IMR-90 (cell line): ENCODE measurements at regions not wholly inside any gene's neighbourhood (a gene's known extent, or its start where the extent isn't known, plus 50 kb on each side); places are given as distances from the start of the nearest gene placed in this dataset.

Source experiments
- ATAC-seq: fragments of 200-7000 bp; cut with Tn5 transposase; 2 replicates; pipeline ENCODE4 v1.9.1; 2020; ENCODE audit warnings: low read depth, mild to moderate bottlenecking, moderate library complexity
- BruUV-seq: library from RNA; stranded (reverse); fragments of 400-500 nt; replicated peaks from 2 replicates; lab custom pipeline; 2021; lab: Mats Ljungman, UMichigan
- CTCF ChIA-PET: fragments of 300-600 bp; formaldehyde crosslinking; extraction: SDS; loops from one replicate; lab custom pipeline; 2021; ENCODE audit warnings: antibody characterized with exemption; lab: Yijun Ruan, JAX
- POLR2A ChIA-PET: fragments of 300-600 bp; sonication (Branson Sonifier 250); formaldehyde crosslinking; loops from one replicate; lab custom pipeline; 2022; ENCODE audit warnings: antibody characterized with exemption; ENCODE audit not compliant: unreplicated experiment; lab: Charles Lee
- DNase-seq: peaks from one replicate; pipeline ENCODE4 v3.0.0; 2013
- H2AFZ ChIP-seq: replicated peaks from 2 replicates; pipeline ENCODE3; 2013; ENCODE audit warnings: low read length, mild to moderate bottlenecking; ENCODE audit not compliant: poor library complexity
- H2AK5ac ChIP-seq: 2 replicates; pipeline ENCODE4 v1.6.1; 2013; ENCODE audit warnings: low read depth, low read length, inconsistent platforms
- H2AK9ac ChIP-seq: replicated peaks from 2 replicates; pipeline ENCODE3; 2013; ENCODE audit warnings: mild to moderate bottlenecking, low read depth, low read length, moderate library complexity; ENCODE audit not compliant: poor library complexity
- H2BK120ac ChIP-seq: 2 replicates; pipeline ENCODE4 v1.6.1; 2013; ENCODE audit warnings: low read depth, low read length, inconsistent platforms
- H2BK15ac ChIP-seq: 3 replicates; pipeline ENCODE4 v1.6.1; 2013; ENCODE audit warnings: low read depth, low read length, inconsistent platforms
- H2BK20ac ChIP-seq: 2 replicates; pipeline ENCODE4 v1.6.1; 2013; ENCODE audit warnings: low read depth, mild to moderate bottlenecking, inconsistent platforms, low read length, moderate library complexity
- H2BK5ac ChIP-seq: 2 replicates; pipeline ENCODE4 v1.6.1; 2013; ENCODE audit warnings: mild to moderate bottlenecking, low read depth, low read length, inconsistent platforms; ENCODE audit not compliant: poor library complexity, severe bottlenecking
- H3K14ac ChIP-seq: replicated peaks from 2 replicates; pipeline ENCODE4 v1.6.1; 2013; ENCODE audit warnings: low read depth, low read length, inconsistent platforms
- H3K18ac ChIP-seq: 2 replicates; pipeline ENCODE4 v1.6.1; 2013; ENCODE audit warnings: low read depth, low read length, control low read depth
- H3K23ac ChIP-seq: 2 replicates; pipeline ENCODE4 v1.6.1; 2013; ENCODE audit warnings: low read depth, low read length, inconsistent platforms
- H3K27ac ChIP-seq: 2 replicates; pipeline ENCODE4 v1.5.1; 2013; ENCODE audit warnings: mild to moderate bottlenecking, control low read depth, low read length; ENCODE audit not compliant: insufficient read depth
- H3K27me3 ChIP-seq: 2 replicates; pipeline ENCODE4 v1.6.1; 2013; ENCODE audit warnings: low read length; ENCODE audit not compliant: control insufficient read depth, insufficient read depth
- H3K36me3 ChIP-seq: 2 replicates; pipeline ENCODE4 v1.6.1; 2013; ENCODE audit warnings: low read length, mixed read lengths; ENCODE audit not compliant: control insufficient read depth, insufficient read depth
- H3K4ac ChIP-seq: 2 replicates; pipeline ENCODE4 v1.6.1; 2013; ENCODE audit warnings: low read depth, low read length, inconsistent platforms
- H3K4me1 ChIP-seq: 2 replicates; pipeline ENCODE4 v1.6.1; 2013; ENCODE audit warnings: low read length, mixed read lengths; ENCODE audit not compliant: control insufficient read depth, insufficient read depth
- H3K4me2 ChIP-seq: 2 replicates; pipeline ENCODE4 v1.6.1; 2013; ENCODE audit warnings: low read depth, mild to moderate bottlenecking, control low read depth, low read length, moderate library complexity
- H3K4me3 ChIP-seq: 2 replicates; pipeline ENCODE4 v1.5.1; 2013; ENCODE audit warnings: low read depth, mild to moderate bottlenecking, control low read depth, low read length, moderate library complexity; ENCODE audit not compliant: insufficient read depth
- H3K56ac ChIP-seq: 2 replicates; pipeline ENCODE4 v1.6.1; 2013; ENCODE audit warnings: low read length, inconsistent platforms; ENCODE audit not compliant: insufficient read depth; ENCODE audit errors: extremely low read depth
- H3K79me1 ChIP-seq, 2 experiments: 2 replicates each; pipeline ENCODE4 v1.6.1; 2013; ENCODE audit warnings: low read length in 2 of 2, inconsistent platforms in 1 of 2, low read depth in 1 of 2
- H3K9ac ChIP-seq: 2 replicates; pipeline ENCODE4 v1.6.1; 2013; ENCODE audit warnings: low read depth, low read length, control low read depth
- H3K9me1 ChIP-seq: 2 replicates; pipeline ENCODE4 v1.6.1; 2013; ENCODE audit warnings: low read length, inconsistent platforms; ENCODE audit not compliant: insufficient read depth
- H3K9me3 ChIP-seq: 2 replicates; pipeline ENCODE4 v1.6.1; 2013; ENCODE audit warnings: low read length; ENCODE audit not compliant: control insufficient read depth, insufficient read depth
- H4K20me1 ChIP-seq: 2 replicates; pipeline ENCODE4 v1.6.1; 2013; ENCODE audit warnings: low read length, inconsistent platforms; ENCODE audit not compliant: insufficient read depth
- H4K5ac ChIP-seq: 2 replicates; pipeline ENCODE4 v1.6.1; 2013; ENCODE audit warnings: mild to moderate bottlenecking, low read depth, low read length, control low read depth
- H4K8ac ChIP-seq, 2 experiments: 2 replicates each; pipeline ENCODE4 v1.6.1; 2013; ENCODE audit warnings: low read depth in 2 of 2, low read length in 2 of 2, control low read depth in 1 of 2, inconsistent platforms in 1 of 2
- H4K91ac ChIP-seq: 2 replicates; pipeline ENCODE4 v1.6.1; 2013; ENCODE audit warnings: low read depth, low read length, inconsistent platforms; ENCODE audit not compliant: insufficient read depth
- CEBPB ChIP-seq: IDR thresholded peaks from 2 replicates; pipeline ENCODE4 v1.6.1; 2012; ENCODE audit warnings: low read depth, low read length, improper control_type of control experiment
- CTCF ChIP-seq: conservative IDR thresholded peaks from 2 replicates; pipeline ENCODE4 v1.5.1; 2012; ENCODE audit warnings: mild to moderate bottlenecking, low read depth, low read length, improper control_type of control experiment
- MAFK ChIP-seq: IDR thresholded peaks from 2 replicates; pipeline ENCODE4 v1.6.1; 2012; ENCODE audit warnings: low read depth, low read length, improper control_type of control experiment
- MXI1 ChIP-seq: IDR thresholded peaks from 2 replicates; pipeline ENCODE4 v1.6.1; 2012; ENCODE audit warnings: low read depth, mild to moderate bottlenecking, low read length, moderate library complexity, borderline replicate concordance
- POLR2A ChIP-seq: IDR thresholded peaks from 2 replicates; pipeline ENCODE4 v1.6.1; 2012; ENCODE audit warnings: mild to moderate bottlenecking, low read depth, low read length
- RCOR1 ChIP-seq: IDR thresholded peaks from 2 replicates; pipeline ENCODE4 v1.6.1; 2012; ENCODE audit warnings: mild to moderate bottlenecking, low read length, improper control_type of control experiment; ENCODE audit not compliant: insufficient replicate concordance
- RFX5 ChIP-seq: IDR thresholded peaks from 2 replicates; pipeline ENCODE4 v1.8.0; 2012; ENCODE audit warnings: low read depth, mild to moderate bottlenecking, low read length, moderate library complexity
- SMC3 ChIP-seq: fragments of 150-350 bp; IDR thresholded peaks from 2 replicates; pipeline ENCODE4 v1.6.1; 2016; ENCODE audit warnings: low read depth, mild to moderate bottlenecking, antibody characterized with exemption, low read length, moderate library complexity
- WGBS, 2 experiments: methylation state at CpG; one replicate each; pipeline versions ENCODE4 v1.1.5 to v1.1.7; 2013; ENCODE audit warnings: missing lambda C conversion rate in 2 of 2; ENCODE audit not compliant: insufficient read length in 1 of 2; ENCODE audit errors: extremely low coverage in 2 of 2; 5-methylcytosine and 5-hydroxymethylcytosine counted together
- dilution Hi-C: fragments of 300-500 bp; cut with HindIII; formaldehyde crosslinking; loops from one replicate; pipeline ENCODE4 v1.14.3; 2018; ENCODE audit warnings: low sequenced_read_pairs; ENCODE audit not compliant: unreplicated experiment
- in situ Hi-C: fragments of 300-500 bp; cut with MboI; formaldehyde crosslinking; loops from 3 replicates; pipeline ENCODE4 v1.14.3; 2019; ENCODE audit warnings: low sequenced_read_pairs, inconsistent platforms, mixed read lengths
- intact Hi-C: fragments of 100-400 bp; cut with micrococcal nuclease; formaldehyde crosslinking; loops from 2 replicates; pipeline ENCODE4 v1.10.0; 2022

- Histone ChIP-seq H3K14ac (no peak overlapping the region), H2AK5ac (no peak overlapping the region), H3K18ac (no peak overlapping the region), H3K56ac (no peak overlapping the region), H3K9me3 (peaks cover 7% of the 10 kb centered on the region), H3K4me3 (no peak overlapping the region), H2AK9ac (no peak overlapping the region), H3K4me2 (no peak overlapping the region), H2BK20ac (no peak overlapping the region), H2BK5ac (no peak overlapping the region), H4K91ac (no peak overlapping the region), H4K8ac (no peak overlapping the region), H3K23ac (no peak overlapping the region), H3K9me1 (no peaks in the 10 kb centered on the region), H2BK120ac (no peak overlapping the region), H3K79me1 (no peaks in the 10 kb centered on the region), H3K36me3 (no peaks in the 10 kb centered on the region), H3K27me3 (no peaks in the 10 kb centered on the region), H3K9ac (no peak overlapping the region), H4K20me1 (no peaks in the 10 kb centered on the region), H2BK15ac (no peak overlapping the region), H2AFZ (no peak overlapping the region), H3K4ac (no peak overlapping the region), H3K27ac (no peak overlapping the region), H4K5ac (no peak overlapping the region), H3K4me1 (no peaks in the 10 kb centered on the region)
- ChIA-PET CTCF (no interaction called here), POLR2A (no interaction called here)
- TF ChIP-seq POLR2A (no peak), RFX5 (no peak), CTCF (no peak), CEBPB (no peak), SMC3 (no peak), RCOR1 (no peak), MAFK (no peak), MXI1 (no peak)
- in situ Hi-C loops (no loop called here), dilution Hi-C loops (no loop called here), intact Hi-C loops (no loop called here)
- 14% methylated on average over 1 of the region's 9 CpGs; no CpG with 5 or more reads in 1 of the 2 experiments for WGBS, 2 experiments
- no TSS peak for BruUV-seq
- ATAC-seq (no peak), DNase-seq (no peak)
Observed at GRCh38 chr12:17695495-17695894, 394.5 kb downstream of the RERGL start.
